ENCODE measurements at regions not wholly inside any gene's neighbourhood (a gene's known extent, or its start where the extent isn't known, plus 50 kb on each side); places are given as distances from the start of the nearest gene placed in this dataset.
"Not testable (repeated sequence)": the region's sequence is repeated elsewhere in the genome, so short reads cannot be mapped to it uniquely, and the experiment has no call there.

DNA sequence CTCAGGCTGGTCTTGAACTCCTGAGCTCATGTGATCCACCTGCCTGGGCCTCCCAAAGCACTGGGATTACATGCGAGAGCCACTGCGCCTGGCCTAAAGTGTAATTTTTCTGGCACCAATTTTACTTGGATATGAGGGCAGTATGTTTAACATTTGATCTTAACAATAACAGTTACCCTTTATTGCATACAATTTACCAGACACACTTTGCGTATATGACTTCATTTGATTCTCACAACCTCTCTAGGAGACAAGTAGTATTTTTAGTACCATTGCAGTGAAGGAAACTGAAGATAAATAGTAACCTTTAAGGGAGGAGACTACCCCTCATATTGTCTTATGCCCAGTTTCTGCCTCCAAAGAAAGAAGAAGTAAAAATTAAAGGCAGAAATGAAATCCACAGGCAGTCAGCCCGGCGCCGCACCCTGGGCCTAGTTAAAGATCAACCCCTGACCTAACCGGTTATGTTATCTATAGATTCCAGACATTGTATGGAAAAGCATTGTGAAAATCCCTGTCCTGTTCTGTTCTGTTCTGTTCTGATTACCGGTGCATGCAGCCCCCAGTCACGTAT, 54.0 kb downstream of the CYP26A1 start:
- DNase-seq (ENCODE audit: low read depth), result not testable (repeated sequence)

DNA sequence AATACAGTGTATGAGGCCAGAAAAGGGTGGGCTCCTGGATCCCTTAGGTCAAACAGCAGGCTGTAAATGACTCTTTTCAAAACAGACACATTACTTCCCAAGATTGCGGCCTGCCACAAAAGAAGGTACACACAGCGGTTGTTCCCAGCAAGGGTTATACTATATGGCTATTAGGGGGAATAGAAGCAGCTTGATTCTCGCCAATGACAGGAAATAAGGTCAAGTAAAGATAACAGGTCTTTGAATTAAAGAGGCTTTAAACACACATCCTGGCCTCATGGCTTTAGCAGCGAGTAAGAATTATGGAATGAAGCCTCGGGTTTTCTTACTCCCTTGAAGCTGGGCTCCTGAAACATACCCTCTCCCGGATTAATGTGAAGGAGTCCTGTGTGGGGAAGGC, 58.3 kb downstream of the CYP26A1 start:
- DNase-seq (ENCODE audit: low read depth), result no peak

DNA sequence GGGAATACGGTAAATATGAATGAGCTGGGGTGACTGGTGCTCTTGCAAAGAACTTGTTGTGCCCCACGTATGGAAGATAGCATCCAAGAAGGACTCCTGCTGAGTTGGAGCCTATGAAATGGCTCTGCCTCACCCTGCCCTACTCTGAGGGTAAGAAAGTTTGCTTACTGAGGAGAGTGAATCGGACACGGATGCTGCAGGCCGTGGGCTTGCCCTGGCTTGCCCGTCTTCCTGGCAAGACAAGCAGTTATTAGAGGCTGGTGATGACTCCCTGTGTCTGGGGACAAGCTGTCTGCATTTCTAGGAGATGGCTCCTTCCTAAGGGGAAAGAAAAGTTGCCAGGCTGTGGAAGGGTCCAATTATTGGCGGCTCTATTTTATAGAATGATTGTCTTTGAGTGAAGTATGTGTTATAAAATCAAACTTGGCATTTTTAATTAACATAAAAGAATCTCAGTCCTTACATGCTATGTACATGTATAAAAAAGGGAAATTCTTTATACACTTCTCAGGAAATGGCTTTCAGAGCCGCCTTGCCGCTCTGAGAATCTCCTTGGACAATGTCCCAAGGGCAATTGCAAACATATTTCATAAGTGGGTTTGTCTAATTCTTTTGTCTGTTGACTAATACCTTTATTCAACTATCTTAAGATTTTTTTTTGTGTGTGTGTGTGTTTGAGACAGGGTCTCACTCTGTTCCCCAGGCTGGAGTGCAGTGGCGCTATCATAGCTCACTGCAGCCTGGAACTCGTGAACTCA, 64.6 kb downstream of the CYP26A1 start:
- DNase-seq (ENCODE audit: low read depth), result no peak

DNA sequence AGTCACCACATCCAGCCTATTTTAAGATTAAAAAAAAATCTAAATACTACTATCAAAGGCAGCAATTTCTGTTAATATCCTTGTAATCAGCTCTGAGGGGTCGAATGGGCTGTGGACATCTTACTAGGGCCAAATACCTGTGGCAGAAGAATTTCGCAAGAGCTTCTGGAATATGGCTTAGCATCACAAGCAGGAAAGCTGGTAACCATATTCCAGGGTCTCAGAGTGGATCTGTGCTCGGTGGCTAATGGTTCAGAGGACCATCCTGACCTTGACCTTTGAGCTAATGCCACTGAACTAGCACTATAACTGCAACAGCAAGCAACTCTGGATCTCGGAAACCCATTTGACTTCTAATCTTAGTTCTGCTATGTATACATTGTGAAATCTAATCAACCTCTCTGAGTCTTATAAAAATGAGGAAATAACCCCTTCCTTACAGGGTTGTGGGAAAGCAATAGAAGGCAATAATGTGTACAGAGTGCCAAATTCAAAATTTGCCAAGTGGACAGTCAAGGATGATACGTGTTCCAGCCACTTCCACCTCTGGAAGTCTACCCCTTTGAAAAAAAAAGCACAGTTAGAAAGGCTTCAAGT, 65.5 kb downstream of the CYP26A1 start:
- no peak for DNase-seq (ENCODE audit: low read depth)

DNA sequence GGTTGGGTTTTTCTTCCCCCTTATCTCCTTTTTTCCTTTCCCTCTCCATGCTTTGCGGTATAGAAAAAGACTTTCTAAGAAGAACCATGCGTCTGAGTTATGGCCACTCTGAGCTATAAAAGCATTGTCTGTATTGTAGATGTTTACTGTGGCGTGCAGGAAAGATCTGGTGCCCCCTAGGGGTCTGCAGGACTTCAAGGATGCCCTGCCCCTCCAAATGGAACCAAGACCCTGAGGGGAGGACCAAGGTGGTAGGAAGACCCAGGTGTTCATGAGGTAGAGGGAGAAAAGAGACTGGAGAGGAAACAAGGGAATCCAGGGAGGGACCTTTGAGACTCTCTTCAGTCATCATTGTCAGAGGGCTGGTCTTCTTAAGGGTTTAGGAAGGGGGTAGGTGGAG, 68.8 kb downstream of the CYP26A1 start:
- DNase-seq (ENCODE audit: low read depth), result no peak

DNA sequence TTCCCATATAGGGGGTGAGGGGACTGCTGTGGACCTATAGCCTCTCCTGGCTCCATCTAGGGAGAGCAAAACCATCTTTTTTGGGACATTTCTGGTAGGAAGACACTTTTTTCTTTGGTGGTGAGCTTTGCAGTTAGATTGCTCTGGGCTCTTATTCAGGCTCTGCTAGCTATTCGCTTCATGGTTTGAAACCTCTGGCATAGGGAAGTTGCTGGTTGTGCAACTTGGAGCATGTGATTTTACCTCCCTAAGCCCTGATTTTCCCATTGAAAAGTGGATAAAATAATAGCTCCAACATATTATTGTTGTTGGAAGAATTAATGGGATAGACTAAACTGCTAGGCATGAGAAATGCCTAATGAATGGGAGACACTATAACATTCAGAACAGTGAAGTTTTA, 69.6 kb downstream of the CYP26A1 start:
- DNase-seq (ENCODE audit: low read depth), result no peak

DNA sequence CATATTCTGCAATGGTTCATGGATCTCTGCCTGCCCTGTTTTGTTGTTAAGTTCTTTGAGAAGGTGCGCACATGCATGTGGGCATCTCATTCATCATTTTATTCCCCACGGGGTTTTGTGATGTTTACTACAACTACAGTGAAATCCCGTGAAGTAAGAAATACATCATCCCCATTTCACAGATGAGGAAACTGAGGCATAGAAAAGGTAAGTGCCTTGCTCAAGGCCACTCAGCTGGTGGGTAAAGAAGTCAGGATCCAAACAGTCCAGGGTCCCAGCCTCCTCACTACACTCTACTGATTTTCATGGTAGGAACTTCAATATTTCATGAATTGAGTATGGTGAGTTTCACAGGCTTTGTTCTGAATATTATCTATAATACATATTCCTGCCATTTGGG, 72.6 kb downstream of the CYP26A1 start:
- DNase-seq (ENCODE audit: low read depth), result no peak

DNA sequence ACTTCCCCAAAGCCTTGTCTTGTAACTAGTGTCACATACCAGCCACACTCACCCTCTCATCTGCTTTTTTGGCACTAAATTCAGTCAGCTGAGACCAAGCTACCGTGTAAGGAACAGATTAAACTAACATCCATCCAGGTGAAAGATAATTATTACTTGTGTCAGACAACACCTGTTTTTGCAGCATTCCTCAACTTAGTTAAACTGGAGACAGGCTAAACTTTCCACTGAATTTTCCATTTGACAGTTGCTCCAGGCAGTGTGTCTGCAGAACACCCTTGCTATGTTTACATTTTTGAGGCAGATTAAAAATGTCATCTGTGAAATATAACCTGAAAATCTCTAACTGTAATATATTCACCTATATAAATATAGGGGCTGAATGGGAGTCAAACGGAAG, 73.6 kb downstream of the CYP26A1 start:
- DNase-seq (ENCODE audit: low read depth), result no peak

DNA sequence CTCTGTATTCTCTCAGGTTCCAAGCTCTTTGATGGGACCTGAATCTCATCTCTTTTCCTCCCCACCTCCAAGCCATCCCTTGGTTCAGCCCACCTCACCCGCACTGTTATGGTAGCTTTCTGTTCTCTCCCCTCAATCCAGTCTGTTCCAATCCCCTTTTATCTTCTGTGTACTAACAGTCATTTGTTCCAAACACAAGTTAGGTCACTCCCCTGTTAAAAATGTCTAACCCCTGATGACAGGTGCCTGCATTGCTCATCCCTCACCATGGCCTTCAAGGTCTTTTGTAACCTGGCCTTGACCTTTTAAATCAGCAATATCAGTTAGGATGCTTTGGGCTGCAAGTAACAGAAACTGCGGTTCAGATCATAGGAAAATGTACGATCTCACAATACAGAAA, 74.8 kb downstream of the CYP26A1 start:
- DNase-seq (ENCODE audit: low read depth), result no peak

DNA sequence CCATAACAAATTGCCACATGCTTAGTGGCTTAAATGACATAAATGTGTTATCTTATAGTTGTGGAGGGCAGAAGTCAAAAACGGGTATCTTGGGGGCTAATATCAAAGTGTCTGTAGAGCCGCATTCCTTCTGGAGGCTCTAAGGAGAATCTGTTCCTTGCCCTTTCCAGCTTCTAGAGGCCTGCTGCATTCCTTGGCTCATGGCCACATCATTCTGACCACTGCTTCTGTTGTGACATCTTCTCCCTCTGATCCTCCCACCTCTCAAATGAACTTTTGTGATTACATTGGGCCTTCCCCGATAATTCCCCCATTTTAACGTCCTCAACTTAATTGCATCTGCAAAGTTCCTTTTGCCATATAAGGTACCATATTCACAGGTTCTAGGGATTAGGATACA, 76.1 kb downstream of the CYP26A1 start:
- peak; percentile 46 for DNase-seq (ENCODE audit: low read depth)

DNA sequence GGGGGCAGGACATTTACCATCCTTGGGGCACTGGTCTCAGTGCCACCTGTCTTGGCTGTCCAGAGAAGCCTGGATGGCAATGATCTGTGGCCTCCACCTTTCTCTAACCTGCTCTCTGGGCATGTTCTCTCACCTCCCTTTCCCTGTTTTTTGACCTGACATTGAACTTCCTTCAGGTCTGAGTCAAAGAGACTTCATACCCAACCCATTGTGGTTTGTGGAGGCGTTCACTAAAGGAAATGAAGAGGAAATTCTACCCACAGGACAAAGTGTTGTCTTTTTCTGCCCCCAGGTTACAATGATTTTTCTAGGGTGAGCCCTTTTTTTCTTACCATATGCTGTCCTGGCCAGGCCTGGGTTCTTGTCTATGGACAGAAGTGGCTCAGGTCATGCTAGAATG, 76.6 kb downstream of the CYP26A1 start:
- DNase-seq (ENCODE audit: low read depth), result peak; percentile 81

DNA sequence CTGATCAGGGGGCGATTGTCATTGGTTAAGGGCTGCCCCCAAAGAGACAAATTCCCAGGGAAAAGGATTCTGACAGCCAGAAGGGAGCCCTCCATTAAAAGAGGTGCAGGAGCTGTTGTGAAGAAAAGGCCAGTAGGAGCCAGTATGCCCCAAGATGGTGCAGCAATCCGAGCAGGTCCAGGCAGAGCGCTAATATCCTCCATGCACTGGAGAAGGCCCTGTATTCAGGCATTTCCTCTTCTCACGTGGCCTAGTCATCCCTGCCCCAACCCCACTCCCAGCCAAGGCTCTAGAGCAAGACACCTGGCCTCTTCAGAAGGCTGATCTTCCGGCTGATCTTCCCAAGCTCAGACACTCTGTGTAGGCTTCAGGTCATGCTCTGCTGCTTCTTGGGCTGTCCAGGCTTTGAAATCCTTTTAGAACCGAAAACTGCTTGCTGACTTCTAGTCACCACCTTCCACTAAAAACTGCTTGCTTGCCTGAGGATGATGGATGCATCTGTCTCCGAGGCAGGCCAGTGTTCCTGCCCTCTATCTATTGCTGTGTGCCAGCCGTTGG, 77.4 kb downstream of the CYP26A1 start:
- DNase-seq (ENCODE audit: low read depth), result no peak

DNA sequence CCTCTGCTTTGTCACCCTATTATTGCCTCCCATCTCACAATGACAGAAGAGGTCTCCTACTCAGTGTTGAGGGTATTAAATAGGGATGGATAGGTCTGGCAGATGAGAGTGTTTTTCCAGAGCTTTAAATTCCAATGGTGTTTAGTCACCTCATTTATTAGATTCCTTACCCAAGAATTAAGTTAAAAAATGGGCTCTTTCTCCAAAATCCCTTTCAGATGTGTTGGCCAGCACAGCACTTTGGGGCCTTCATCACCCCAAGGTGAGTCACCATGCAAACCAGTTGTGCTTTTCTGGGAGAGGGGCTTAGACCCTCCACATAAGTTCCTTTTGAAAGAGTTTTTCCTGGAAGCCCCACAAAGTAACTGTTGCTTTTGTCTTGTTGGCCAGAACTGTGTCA, 78.4 kb downstream of the CYP26A1 start:
- peak; percentile 81 for DNase-seq (ENCODE audit: low read depth)

DNA sequence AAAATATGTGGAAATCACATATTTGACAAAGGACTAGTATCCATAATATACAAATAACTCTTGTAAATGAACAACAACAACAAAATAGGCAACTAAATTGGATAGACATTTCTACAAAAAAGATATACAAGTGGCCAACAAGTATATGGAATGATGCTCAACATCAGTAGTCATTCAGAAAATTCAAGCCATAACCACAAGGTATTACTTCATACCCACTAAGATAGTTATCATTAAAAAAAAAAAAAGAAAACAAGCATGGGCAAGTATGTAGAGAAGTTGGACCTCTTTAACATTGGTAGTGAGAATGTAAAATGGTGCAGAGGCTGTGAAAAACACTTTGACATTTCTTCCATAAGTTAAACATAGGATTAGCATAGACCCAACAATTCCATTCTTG, 80.8 kb downstream of the CYP26A1 start:
- peak; percentile 16 for DNase-seq (ENCODE audit: low read depth)

DNA sequence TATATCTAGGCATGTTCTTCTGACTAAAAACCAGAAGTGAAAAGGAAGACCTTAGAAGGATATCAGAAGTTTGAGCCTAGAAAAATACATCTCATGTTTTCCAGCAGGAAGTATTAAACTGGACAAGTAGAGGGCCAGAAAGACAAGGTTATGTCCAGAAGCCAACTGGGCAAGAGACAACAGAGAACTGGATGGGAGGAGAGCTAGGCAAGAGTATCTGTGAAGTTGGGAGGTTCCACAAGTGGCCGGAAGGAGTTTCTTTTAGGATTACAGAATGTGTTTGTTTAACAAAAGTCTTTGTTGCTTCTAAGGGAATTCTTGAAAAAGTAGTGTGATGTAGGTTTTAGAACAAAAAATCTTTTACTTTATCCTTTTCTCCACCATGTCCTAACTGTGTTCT, 86.4 kb downstream of the CYP26A1 start:
- DNase-seq (ENCODE audit: low read depth), result no peak

DNA sequence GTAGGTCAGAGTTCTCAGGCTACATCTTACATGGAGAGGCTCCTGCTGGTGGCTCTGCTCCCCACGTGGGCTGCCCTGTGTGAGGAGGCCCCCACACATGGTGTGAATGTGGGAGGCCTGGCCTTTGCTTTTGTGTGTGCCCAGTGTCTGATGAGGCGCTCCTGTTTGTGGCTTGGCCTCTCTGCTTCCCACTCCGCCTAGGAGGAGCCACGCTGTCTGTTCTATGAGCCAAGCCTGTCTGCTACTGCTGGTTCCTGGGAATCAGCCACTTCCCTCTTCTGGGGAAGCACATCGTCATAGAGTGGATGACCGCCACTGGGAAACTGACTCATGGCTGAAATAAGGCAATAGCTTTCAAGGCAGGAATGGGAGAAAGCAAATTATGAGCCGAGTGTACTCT, 87.1 kb downstream of the CYP26A1 start:
- DNase-seq (ENCODE audit: low read depth), result peak; percentile 84

DNA sequence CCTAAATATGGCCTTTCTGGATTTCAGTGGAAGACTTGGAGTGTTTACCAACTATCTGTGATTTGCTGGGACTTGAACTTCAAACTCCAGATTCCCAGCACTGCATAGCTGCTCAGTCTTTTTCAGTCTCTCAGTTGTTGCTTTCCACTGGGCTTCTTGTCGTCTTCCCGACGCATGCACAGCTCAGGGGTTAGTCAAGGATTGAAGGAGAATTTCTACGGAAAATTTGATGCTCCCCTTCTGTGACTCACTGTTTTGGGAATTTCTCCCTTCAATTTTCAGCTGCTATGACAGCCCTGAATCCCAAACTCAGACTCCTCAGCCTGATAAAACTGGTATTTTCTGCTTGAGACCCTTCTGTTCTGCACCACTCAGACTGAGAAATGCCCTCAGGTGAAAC, 91.7 kb downstream of the CYP26A1 start:
- peak; percentile 59 for DNase-seq (ENCODE audit: low read depth)

DNA sequence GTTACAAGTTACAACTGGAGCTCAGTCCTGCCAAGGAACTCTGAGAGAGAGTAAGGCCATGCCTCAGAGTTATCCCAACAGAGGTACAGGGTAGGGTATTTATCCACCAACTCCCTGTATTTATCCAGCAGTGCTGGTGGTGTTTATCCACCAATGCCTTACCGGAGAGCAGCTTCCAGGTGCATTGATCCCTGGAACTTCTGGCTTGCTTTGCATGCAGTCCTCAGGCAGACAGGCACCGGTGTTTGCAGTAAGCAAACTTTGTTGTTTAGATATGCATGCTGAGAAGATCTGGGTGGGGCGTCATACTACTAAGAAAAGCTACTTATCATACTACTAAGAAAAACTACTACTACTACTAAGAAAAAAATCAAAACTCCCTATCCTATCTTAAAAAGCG, 92.4 kb downstream of the CYP26A1 start:
- DNase-seq (ENCODE audit: low read depth), result no peak

DNA sequence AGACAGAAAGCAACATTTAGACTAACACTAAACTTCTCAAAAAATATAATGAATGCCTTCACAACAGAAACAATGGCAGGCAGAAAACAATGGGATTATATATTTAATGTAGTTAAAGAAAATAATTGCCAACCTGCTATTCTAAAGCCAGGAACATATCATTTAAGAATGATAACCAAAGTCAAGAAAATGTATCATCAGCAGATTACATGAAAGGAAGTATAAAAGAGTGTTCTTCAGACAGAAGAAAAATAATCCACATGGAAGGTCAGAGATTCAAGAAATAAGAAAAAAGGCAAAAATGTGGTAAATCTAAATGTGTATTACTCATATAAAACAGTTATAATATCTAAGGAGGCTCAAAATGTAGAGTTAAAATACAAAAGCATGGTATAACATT, 98.1 kb downstream of the CYP26A1 start:
- no peak for DNase-seq (ENCODE audit: low read depth)

DNA sequence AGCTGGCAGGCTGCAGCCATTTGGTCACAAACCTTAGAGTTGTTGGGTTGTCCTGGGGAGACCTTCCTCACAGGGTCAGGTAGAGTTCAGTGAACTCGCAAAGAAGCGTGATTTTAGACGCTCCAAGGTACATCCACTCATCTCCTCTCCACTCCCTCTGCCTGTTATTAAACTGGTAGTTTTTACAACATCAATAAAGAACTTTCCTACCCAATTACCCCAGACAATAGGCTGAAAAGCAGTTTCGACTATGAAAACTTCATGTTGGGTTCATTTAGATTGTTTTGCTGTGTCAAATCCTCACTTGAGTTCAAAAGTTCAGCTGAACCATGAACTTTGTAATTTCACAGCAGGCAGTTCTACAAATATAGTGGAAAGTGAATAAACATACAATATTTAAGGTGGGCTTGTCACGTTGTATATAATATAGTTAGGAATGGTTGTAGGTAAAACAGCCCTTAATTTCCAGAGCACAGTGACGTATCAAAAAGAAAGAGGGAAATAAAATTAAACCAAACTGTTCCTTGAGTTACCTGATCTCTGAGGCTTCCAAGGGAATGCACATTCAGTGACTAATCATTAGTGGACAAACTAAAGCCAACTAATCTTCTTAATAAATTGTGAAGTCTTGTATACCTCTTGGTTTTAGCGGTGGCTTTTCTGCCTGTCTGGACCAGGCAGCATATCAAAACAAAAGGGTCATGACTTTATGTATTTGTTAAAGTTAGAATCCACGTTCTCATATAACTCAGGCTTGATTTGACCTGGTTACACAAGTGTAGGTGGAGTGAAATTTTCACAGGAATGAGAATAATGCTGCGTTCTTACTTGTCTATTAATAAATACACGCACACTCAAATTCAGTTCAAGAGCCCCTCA, 100.5 kb downstream of the CYP26A1 start:
- DNase-seq (ENCODE audit: low read depth), result no peak

DNA sequence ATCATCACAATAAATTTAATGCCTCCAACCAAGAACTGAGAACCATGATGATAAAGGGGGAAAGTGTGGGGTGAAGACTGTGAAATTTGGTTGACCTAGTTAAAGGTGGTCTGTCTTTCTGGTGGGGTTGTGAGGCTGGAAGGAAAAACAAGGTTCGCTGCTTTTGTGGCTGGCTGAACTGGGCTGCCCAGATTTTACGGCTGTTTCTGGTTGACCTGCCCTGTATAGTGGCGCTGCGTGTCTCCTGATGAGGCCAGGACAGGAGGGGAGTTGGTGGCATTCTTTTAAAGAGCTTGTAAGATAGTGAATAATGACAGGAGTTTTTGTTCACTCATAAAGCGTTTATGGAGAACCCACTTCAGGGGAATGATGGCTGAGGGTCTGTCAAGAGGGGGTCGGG, 101.8 kb downstream of the CYP26A1 start:
- no peak for DNase-seq (ENCODE audit: low read depth)

DNA sequence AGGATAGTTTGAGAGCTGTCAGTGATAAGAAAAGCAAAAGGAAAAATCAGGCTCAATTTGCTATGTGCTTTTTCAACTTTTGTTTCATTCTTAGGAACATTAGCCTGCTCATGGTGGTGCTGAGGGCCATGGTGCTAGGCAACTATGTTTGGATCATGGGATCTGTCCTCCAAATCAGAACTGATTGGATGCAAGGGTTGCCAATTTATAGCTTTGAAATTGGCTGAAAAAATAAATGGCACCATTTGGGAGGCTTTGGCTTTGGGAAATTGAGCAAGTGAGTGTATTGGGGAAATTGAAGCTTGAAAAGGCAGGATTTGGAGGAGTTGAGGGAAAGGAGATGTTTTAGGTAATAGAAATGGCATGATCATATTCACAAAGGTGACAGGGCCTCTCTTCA, 103.8 kb downstream of the CYP26A1 start:
- DNase-seq (ENCODE audit: low read depth), result no peak
